Osteocyte (in vitro differentiated cells): ENCODE measurements at regions not wholly inside any gene's neighbourhood (a gene's known extent, or its start where the extent isn't known, plus 50 kb on each side); places are given as distances from the start of the nearest gene placed in this dataset.

Experiments used
- DNase-seq: peaks from one replicate; pipeline ENCODE4 v3.0.0; 2021; ENCODE audit warnings: mixed read lengths; ENCODE audit not compliant: unreplicated experiment; ENCODE audit errors: extremely low spot score
- H3K27ac Mint-ChIP-seq: one replicate; pipeline ENCODE4 v1.8.0; 2021; ENCODE audit warnings: mild to moderate bottlenecking, mixed read lengths; ENCODE audit not compliant: unreplicated experiment
- H3K27me3 Mint-ChIP-seq: one replicate; pipeline ENCODE4 v1.8.0; 2021; ENCODE audit warnings: mixed read lengths; ENCODE audit not compliant: unreplicated experiment
- H3K36me3 Mint-ChIP-seq: one replicate; pipeline ENCODE4 v1.8.0; 2021; ENCODE audit warnings: mixed read lengths; ENCODE audit not compliant: unreplicated experiment
- H3K4me1 Mint-ChIP-seq: one replicate; pipeline ENCODE4 v1.8.0; 2021; ENCODE audit warnings: mixed read lengths; ENCODE audit not compliant: unreplicated experiment
- H3K4me3 Mint-ChIP-seq: one replicate; pipeline ENCODE4 v1.8.0; 2021; ENCODE audit warnings: mild to moderate bottlenecking, moderate library complexity, mixed read lengths; ENCODE audit not compliant: unreplicated experiment
- H3K9me3 Mint-ChIP-seq: one replicate; pipeline ENCODE4 v1.8.0; 2021; ENCODE audit warnings: mixed read lengths; ENCODE audit not compliant: unreplicated experiment
- CTCF ChIP-seq: fragments of 200-600 bp; sonication (generic); IDR thresholded peaks from 2 replicates; pipeline ENCODE4 v1.5.0; 2021; ENCODE audit warnings: antibody characterized with exemption, mild to moderate bottlenecking, moderate library complexity

- peaks cover 16% of the 10 kb centered on the region for H3K27me3 Mint-ChIP-seq
- no peak for DNase-seq
Observed at GRCh38 chr4:72817012-72817411, 248.0 kb upstream of the ADAMTS3 start.

GRCh38 chr4:72814241-72814640, 245.2 kb upstream of the ADAMTS3 start:
- no peak for TF ChIP-seq CTCF
- Mint-ChIP-seq H3K27ac (no peak overlapping the region), H3K27me3 (peaks cover 9% of the 10 kb centered on the region), H3K4me3 (no peak overlapping the region), H3K36me3 (no peaks in the 10 kb centered on the region), H3K4me1 (peaks cover 2% of the 10 kb centered on the region), H3K9me3 (no peaks in the 10 kb centered on the region)
- DNase-seq: no peak

More at GRCh38 chr4:72817012-72817411, 248.0 kb upstream of the ADAMTS3 start:
- H3K36me3 Mint-ChIP-seq: no peaks in the 10 kb centered on the region
- no peak overlapping the region for H3K4me3 Mint-ChIP-seq
- no peak overlapping the region for H3K27ac Mint-ChIP-seq
- H3K4me1 Mint-ChIP-seq: peaks cover 2% of the 10 kb centered on the region
- H3K9me3 Mint-ChIP-seq: no peaks in the 10 kb centered on the region
- no peak for TF ChIP-seq CTCF

- Mint-ChIP-seq H3K9me3 (no peaks in the 10 kb centered on the region), H3K36me3 (no peaks in the 10 kb centered on the region), H3K27me3 (peaks cover 29% of the 10 kb centered on the region), H3K4me3 (no peak overlapping the region), H3K4me1 (no peaks in the 10 kb centered on the region), H3K27ac (no peak overlapping the region)
- DNase-seq: no peak
- no peak for TF ChIP-seq CTCF
Observed at GRCh38 chr4:72809208-72809607, 240.2 kb upstream of the ADAMTS3 start.

- peaks cover 26% of the 10 kb centered on the region for H3K27me3 Mint-ChIP-seq
- no peak overlapping the region for H3K4me3 Mint-ChIP-seq
- no peak overlapping the region for H3K27ac Mint-ChIP-seq
- no peak for DNase-seq
- TF ChIP-seq CTCF: no peak
- no peaks in the 10 kb centered on the region for H3K36me3 Mint-ChIP-seq
- no peaks in the 10 kb centered on the region for H3K9me3 Mint-ChIP-seq
- no peaks in the 10 kb centered on the region for H3K4me1 Mint-ChIP-seq
Observed at GRCh38 chr4:72805284-72805683, 236.3 kb upstream of the ADAMTS3 start.

- no peaks in the 10 kb centered on the region for H3K36me3 Mint-ChIP-seq
Observed at GRCh38 chr4:72797486-72797885, 228.5 kb upstream of the ADAMTS3 start.

More at GRCh38 chr4:72797486-72797885, 228.5 kb upstream of the ADAMTS3 start:
- Mint-ChIP-seq H3K27ac (no peak overlapping the region), H3K9me3 (peaks cover 7% of the 10 kb centered on the region), H3K27me3 (peaks cover 14% of the 10 kb centered on the region), H3K4me3 (no peak overlapping the region), H3K4me1 (no peaks in the 10 kb centered on the region)
- no peak for TF ChIP-seq CTCF
- DNase-seq: no peak
